ENCODE measurements at regions not wholly inside any gene's neighbourhood (a gene's known extent, or its start where the extent isn't known, plus 50 kb on each side); places are given as distances from the start of the nearest gene placed in this dataset.

DNA sequence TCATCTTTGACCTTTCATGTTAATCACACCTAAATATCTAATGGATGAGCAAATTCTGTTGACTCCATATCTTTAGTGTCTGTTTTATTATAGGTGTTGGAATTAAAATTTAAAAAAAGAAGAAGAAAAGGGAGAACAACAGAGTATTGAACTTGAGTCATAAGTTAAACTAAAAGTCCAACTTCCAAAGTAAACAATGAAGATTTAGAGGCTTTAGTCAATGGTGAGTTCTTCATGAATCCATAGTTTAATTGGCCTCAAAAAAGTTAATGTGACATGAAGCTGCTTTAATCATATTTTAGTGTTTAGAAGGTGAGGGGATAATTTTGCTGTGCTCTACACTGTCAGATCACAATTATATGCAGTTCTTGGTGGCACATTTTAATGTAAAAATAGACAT, 288.2 kb upstream of the RORA start:
- TF ChIP-seq, protein P1, sequence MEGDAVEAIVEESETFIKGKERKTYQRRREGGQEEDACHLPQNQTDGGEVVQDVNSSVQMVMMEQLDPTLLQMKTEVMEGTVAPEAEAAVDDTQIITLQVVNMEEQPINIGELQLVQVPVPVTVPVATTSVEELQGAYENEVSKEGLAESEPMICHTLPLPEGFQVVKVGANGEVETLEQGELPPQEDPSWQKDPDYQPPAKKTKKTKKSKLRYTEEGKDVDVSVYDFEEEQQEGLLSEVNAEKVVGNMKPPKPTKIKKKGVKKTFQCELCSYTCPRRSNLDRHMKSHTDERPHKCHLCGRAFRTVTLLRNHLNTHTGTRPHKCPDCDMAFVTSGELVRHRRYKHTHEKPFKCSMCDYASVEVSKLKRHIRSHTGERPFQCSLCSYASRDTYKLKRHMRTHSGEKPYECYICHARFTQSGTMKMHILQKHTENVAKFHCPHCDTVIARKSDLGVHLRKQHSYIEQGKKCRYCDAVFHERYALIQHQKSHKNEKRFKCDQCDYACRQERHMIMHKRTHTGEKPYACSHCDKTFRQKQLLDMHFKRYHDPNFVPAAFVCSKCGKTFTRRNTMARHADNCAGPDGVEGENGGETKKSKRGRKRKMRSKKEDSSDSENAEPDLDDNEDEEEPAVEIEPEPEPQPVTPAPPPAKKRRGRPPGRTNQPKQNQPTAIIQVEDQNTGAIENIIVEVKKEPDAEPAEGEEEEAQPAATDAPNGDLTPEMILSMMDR (IDR thresholded peaks at IDR 0.05) = no peak
- TF ChIP-seq POLR2A (IDR thresholded peaks at IDR 0.05) = no peak
